RWPE2 (cell line): ENCODE measurements at regions not wholly inside any gene's neighbourhood (a gene's known extent, or its start where the extent isn't known, plus 50 kb on each side); places are given as distances from the start of the nearest gene placed in this dataset.
"Not testable (repeated sequence)": the region's sequence is repeated elsewhere in the genome, so short reads cannot be mapped to it uniquely, and the experiment has no call there.

Experiments
- ATAC-seq: fragments of 200-7000 bp; cut with Tn5 transposase; 3 replicates; pipeline ENCODE4 v1.9.1; 2021; ENCODE audit warnings: low read depth
- DNase-seq: peaks from one replicate; pipeline ENCODE4 v3.0.0-alpha.2; 2020; ENCODE audit warnings: low spot score
- H3K27ac ChIP-seq: fragments of 450-650 bp; 2 replicates; pipeline ENCODE4 v1.5.1; 2017; ENCODE audit warnings: mild to moderate bottlenecking; ENCODE audit not compliant: poor library complexity, severe bottlenecking
- H3K27me3 ChIP-seq: fragments of 250-450 bp; sonication (Bioruptor Pico); 2 replicates; pipeline ENCODE4 v1.5.1; 2021; ENCODE audit warnings: mild to moderate bottlenecking, moderate library complexity; ENCODE audit not compliant: insufficient read depth, poor library complexity, severe bottlenecking
- H3K36me3 ChIP-seq: fragments of 250-450 bp; sonication (Bioruptor Pico); 2 replicates; pipeline ENCODE4 v1.5.1; 2020; ENCODE audit warnings: low read depth, mild to moderate bottlenecking, moderate library complexity
- H3K4me1 ChIP-seq: fragments of 250-450 bp; sonication (Bioruptor Pico); 2 replicates; pipeline ENCODE4 v1.5.1; 2021; ENCODE audit warnings: mild to moderate bottlenecking, moderate library complexity; ENCODE audit not compliant: insufficient read depth, poor library complexity, severe bottlenecking
- H3K4me3 ChIP-seq: fragments of 250-450 bp; sonication (Bioruptor Pico); 2 replicates; pipeline ENCODE4 v1.5.1; 2021; ENCODE audit warnings: mild to moderate bottlenecking, moderate library complexity; ENCODE audit not compliant: severe bottlenecking
- H3K9me3 ChIP-seq: fragments of 250-450 bp; sonication (Bioruptor Pico); 2 replicates; pipeline ENCODE4 v1.5.1; 2021; ENCODE audit warnings: mild to moderate bottlenecking, moderate library complexity; ENCODE audit not compliant: severe bottlenecking
- TF ChIP-seq, protein P1 (sequence below): fragments of 450-650 bp; IDR thresholded peaks from one replicate; pipeline ENCODE4 v1.5.1; 2017; ENCODE audit warnings: mild to moderate bottlenecking, moderate library complexity; ENCODE audit not compliant: poor library complexity, severe bottlenecking

GRCh38 chr2:180823546-180824141 is 156.8 kb upstream of the UBE2E3 start:
- H3K4me3 ChIP-seq = no peak overlapping the region
- ATAC-seq (peak; percentile 64), DNase-seq (no peak)

DNA sequence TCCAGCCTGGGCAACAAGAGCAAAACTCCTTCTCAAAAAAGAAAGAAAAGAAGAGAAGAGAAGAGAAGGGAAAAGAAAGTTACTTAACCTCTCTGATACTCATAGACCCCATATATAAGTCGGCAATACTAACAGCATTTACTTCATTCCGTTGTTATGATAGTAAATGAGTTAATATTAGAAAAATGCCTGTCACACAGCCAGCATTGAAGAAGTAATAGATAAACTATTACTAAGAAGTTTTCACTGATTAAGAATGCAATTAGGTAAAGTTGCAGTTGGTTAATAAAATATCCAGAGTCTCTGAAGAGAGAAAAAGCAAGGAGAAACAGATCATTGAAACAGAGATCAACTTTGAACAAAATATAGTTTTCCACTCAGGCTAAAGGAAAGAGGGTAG is 161.3 kb upstream of the UBE2E3 start:
- H3K4me1 ChIP-seq = no peaks in the 10 kb centered on the region
- peaks cover 3% of the 10 kb centered on the region for H3K9me3 ChIP-seq
- DNase-seq = no peak
- H3K27ac ChIP-seq = no peak overlapping the region
- no peak overlapping the region for H3K4me3 ChIP-seq
- no peak for ATAC-seq
- no peaks in the 10 kb centered on the region for H3K27me3 ChIP-seq
- H3K36me3 ChIP-seq = no peaks in the 10 kb centered on the region
- TF ChIP-seq, protein P1, sequence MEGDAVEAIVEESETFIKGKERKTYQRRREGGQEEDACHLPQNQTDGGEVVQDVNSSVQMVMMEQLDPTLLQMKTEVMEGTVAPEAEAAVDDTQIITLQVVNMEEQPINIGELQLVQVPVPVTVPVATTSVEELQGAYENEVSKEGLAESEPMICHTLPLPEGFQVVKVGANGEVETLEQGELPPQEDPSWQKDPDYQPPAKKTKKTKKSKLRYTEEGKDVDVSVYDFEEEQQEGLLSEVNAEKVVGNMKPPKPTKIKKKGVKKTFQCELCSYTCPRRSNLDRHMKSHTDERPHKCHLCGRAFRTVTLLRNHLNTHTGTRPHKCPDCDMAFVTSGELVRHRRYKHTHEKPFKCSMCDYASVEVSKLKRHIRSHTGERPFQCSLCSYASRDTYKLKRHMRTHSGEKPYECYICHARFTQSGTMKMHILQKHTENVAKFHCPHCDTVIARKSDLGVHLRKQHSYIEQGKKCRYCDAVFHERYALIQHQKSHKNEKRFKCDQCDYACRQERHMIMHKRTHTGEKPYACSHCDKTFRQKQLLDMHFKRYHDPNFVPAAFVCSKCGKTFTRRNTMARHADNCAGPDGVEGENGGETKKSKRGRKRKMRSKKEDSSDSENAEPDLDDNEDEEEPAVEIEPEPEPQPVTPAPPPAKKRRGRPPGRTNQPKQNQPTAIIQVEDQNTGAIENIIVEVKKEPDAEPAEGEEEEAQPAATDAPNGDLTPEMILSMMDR = no peak

More at GRCh38 chr2:180823546-180824141, 156.8 kb upstream of the UBE2E3 start:
- TF ChIP-seq, protein P1 = no peak
- Histone ChIP-seq H3K36me3 (no peaks in the 10 kb centered on the region), H3K4me1 (peaks cover under 1% of the 10 kb centered on the region), H3K27ac (no peak overlapping the region), H3K27me3 (no peaks in the 10 kb centered on the region), H3K9me3 (peaks cover 3% of the 10 kb centered on the region)

- not testable (repeated sequence) for H3K27me3 ChIP-seq, DNase-seq, H3K36me3 ChIP-seq, H3K4me1 ChIP-seq, ATAC-seq, H3K4me3 ChIP-seq, H3K9me3 ChIP-seq, H3K27ac ChIP-seq
Measured at GRCh38 chr2:180818700-180819099, 161.7 kb upstream of the UBE2E3 start.

- Histone ChIP-seq H3K4me3 (no peak overlapping the region), H3K36me3 (no peaks in the 10 kb centered on the region), H3K9me3 (no peaks in the 10 kb centered on the region), H3K27ac (no peak overlapping the region), H3K4me1 (no peaks in the 10 kb centered on the region), H3K27me3 (no peaks in the 10 kb centered on the region)
- ATAC-seq (no peak), DNase-seq (no peak)
- TF ChIP-seq, protein P1 = no peak
Measured at GRCh38 chr2:180799141-180799540, 181.3 kb upstream of the UBE2E3 start.

DNA sequence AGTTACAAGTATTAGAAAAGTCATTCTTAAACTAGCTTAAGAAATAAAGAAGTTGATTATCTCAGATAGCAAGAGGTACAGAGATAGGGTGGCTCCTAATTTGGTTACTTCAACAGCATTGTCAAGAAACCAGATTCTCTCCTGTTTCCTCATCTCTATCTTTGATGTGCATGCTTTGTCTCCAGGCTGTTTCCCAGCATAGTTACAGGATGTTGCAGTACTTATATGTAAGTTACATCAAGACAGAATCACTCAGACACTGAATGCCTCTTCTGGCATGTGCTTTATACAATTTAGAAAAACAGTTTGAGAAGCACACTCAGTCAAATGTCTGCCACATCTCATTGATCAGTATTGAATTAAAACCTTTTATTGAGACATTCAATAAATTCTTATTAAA is 189.5 kb upstream of the UBE2E3 start:
- Histone ChIP-seq H3K4me1 (no peaks in the 10 kb centered on the region), H3K4me3 (no peak overlapping the region), H3K27ac (no peak overlapping the region), H3K27me3 (no peaks in the 10 kb centered on the region), H3K9me3 (no peaks in the 10 kb centered on the region), H3K36me3 (no peaks in the 10 kb centered on the region)
- TF ChIP-seq, protein P1 = no peak
- no peak for DNase-seq
- ATAC-seq = no peak
